SU-DHL-6 (cell line): ENCODE measurements at regions not wholly inside any gene's neighbourhood (a gene's known extent, or its start where the extent isn't known, plus 50 kb on each side); places are given as distances from the start of the nearest gene placed in this dataset.
A peak's percentile ranks its signal among the peaks of the same experiment; 100 is the strongest.

ENCODE experiments used
- H2AFZ ChIP-seq: fragments of 200-600 bp; sonication (generic); 2 replicates; pipeline ENCODE4 v1.6.1; 2014; ENCODE audit warnings: low read depth, mild to moderate bottlenecking, moderate library complexity, mixed read lengths, antibody characterized with exemption, low read length; ENCODE audit not compliant: severe bottlenecking
- H3F3A ChIP-seq: fragments of 200-600 bp; shearing (Covaris generic); 2 replicates; pipeline ENCODE4 v1.6.0; 2016; ENCODE audit warnings: antibody characterized with exemption, mild to moderate bottlenecking; ENCODE audit not compliant: insufficient read depth
- H3K27ac ChIP-seq: fragments of 200-600 bp; sonication (generic); 2 replicates; pipeline ENCODE4 v1.5.1; 2016; ENCODE audit warnings: low read depth, mild to moderate bottlenecking, low read length, moderate library complexity, mixed read lengths
- H3K27me3 ChIP-seq: fragments of 200-600 bp; sonication (generic), shearing (Covaris generic); 2 replicates; pipeline ENCODE4 v1.6.0; 2014; ENCODE audit warnings: mild to moderate bottlenecking, low read length
- H3K36me3 ChIP-seq: fragments of 200-600 bp; sonication (generic); 2 replicates; pipeline ENCODE4 v1.6.1; 2014; ENCODE audit warnings: mild to moderate bottlenecking, low read length, mixed read lengths
- H3K4me2 ChIP-seq: fragments of 300-600, 200-600 bp; shearing (Covaris generic), sonication (generic); 2 replicates; pipeline ENCODE4 v1.6.0; 2014; ENCODE audit warnings: low read length, low read depth, mild to moderate bottlenecking; ENCODE audit not compliant: poor library complexity, severe bottlenecking
- H3K4me3 ChIP-seq: fragments of 200-600 bp; sonication (generic); 2 replicates; pipeline ENCODE4 v1.5.1; 2014; ENCODE audit warnings: antibody characterized with exemption, low read length, mild to moderate bottlenecking, mixed read lengths; ENCODE audit not compliant: insufficient read depth, poor library complexity, severe bottlenecking
- H3K79me2 ChIP-seq: fragments of 200-600 bp; sonication (generic); 2 replicates; pipeline ENCODE4 v1.6.1; 2014; ENCODE audit warnings: mild to moderate bottlenecking, low read length, moderate library complexity; ENCODE audit not compliant: insufficient read depth
- H3K9ac ChIP-seq: fragments of 200-600 bp; sonication (generic); 2 replicates; pipeline ENCODE4 v1.7.0; 2014; ENCODE audit warnings: mild to moderate bottlenecking, low read length
- H3K9me2 ChIP-seq: fragments of 200-600 bp; sonication (generic); replicated peaks from 2 replicates; pipeline ENCODE4 v1.6.1; 2014; ENCODE audit warnings: low read length; ENCODE audit not compliant: insufficient read depth
- H3K9me3 ChIP-seq: fragments of 200-600 bp; sonication (generic); 2 replicates; pipeline ENCODE4 v1.6.1; 2014; ENCODE audit warnings: low read length, mixed read lengths; ENCODE audit not compliant: insufficient read depth
- H4K20me1 ChIP-seq: fragments of 200-600 bp; sonication (generic); 2 replicates; pipeline ENCODE4 v1.6.1; 2014; ENCODE audit warnings: low read depth, mild to moderate bottlenecking, antibody characterized with exemption, low read length, moderate library complexity, mixed read lengths
- CTCF ChIP-seq: fragments of 200-600 bp; sonication (generic); IDR thresholded peaks from one replicate; pipeline ENCODE4 v1.5.1; 2017; ENCODE audit warnings: antibody characterized with exemption, mild to moderate bottlenecking, low read length, moderate library complexity; ENCODE audit not compliant: insufficient read depth, poor library complexity, severe bottlenecking
- EZH2phosphoT487 ChIP-seq: fragments of 200-600 bp; sonication (generic), shearing (Covaris generic); conservative IDR thresholded peaks from 2 replicates; pipeline ENCODE4 v1.6.1; 2018; ENCODE audit warnings: mild to moderate bottlenecking, antibody characterized with exemption, low read length, moderate library complexity, mixed read lengths

GRCh38 chr2:41779888-41780287 is 267.9 kb upstream of the PKDCC start:
- H4K20me1 ChIP-seq: no peaks in the 10 kb centered on the region
- H3K4me2 ChIP-seq: no peak overlapping the region
- H2AFZ ChIP-seq: no peak overlapping the region
- no peaks in the 10 kb centered on the region for H3K9me3 ChIP-seq
- no peaks in the 10 kb centered on the region for H3F3A ChIP-seq
- no peak overlapping the region for H3K27ac ChIP-seq
- no peak overlapping the region for H3K9ac ChIP-seq
- H3K9me2 ChIP-seq: no peaks in the 10 kb centered on the region
- no peak overlapping the region for H3K4me3 ChIP-seq
- no peaks in the 10 kb centered on the region for H3K79me2 ChIP-seq
- H3K27me3 ChIP-seq: no peaks in the 10 kb centered on the region
- no peaks in the 10 kb centered on the region for H3K36me3 ChIP-seq
- TF ChIP-seq EZH2phosphoT487 (no peak), CTCF (no peak)

GRCh38 chr2:41782306-41783158 is 265.3 kb upstream of the PKDCC start:
- H3K79me2 ChIP-seq: no peaks in the 10 kb centered on the region
- H3K36me3 ChIP-seq: no peaks in the 10 kb centered on the region
- TF ChIP-seq CTCF (peak; percentile 83), EZH2phosphoT487 (no peak)
- no peaks in the 10 kb centered on the region for H3K27me3 ChIP-seq
- H4K20me1 ChIP-seq: no peaks in the 10 kb centered on the region
- no peak overlapping the region for H3K27ac ChIP-seq
- no peak overlapping the region for H3K4me2 ChIP-seq
- H3K9me2 ChIP-seq: no peaks in the 10 kb centered on the region
- no peaks in the 10 kb centered on the region for H3F3A ChIP-seq
- H3K9me3 ChIP-seq: no peaks in the 10 kb centered on the region
- no peak overlapping the region for H3K9ac ChIP-seq
- no peak overlapping the region for H3K4me3 ChIP-seq
- no peak overlapping the region for H2AFZ ChIP-seq

- H3K4me2 ChIP-seq: no peak overlapping the region
- H3K9ac ChIP-seq: no peak overlapping the region
- no peaks in the 10 kb centered on the region for H3F3A ChIP-seq
- no peaks in the 10 kb centered on the region for H3K79me2 ChIP-seq
- no peaks in the 10 kb centered on the region for H3K36me3 ChIP-seq
- H3K4me3 ChIP-seq: no peak overlapping the region
- no peaks in the 10 kb centered on the region for H4K20me1 ChIP-seq
- TF ChIP-seq EZH2phosphoT487: no peak
- no peaks in the 10 kb centered on the region for H3K9me2 ChIP-seq
- H2AFZ ChIP-seq: no peak overlapping the region
- no peak overlapping the region for H3K27ac ChIP-seq
- no peaks in the 10 kb centered on the region for H3K9me3 ChIP-seq
- no peaks in the 10 kb centered on the region for H3K27me3 ChIP-seq
Measured at GRCh38 chr2:41784496-41784895, 263.3 kb upstream of the PKDCC start.

GRCh38 chr2:41785251-41786022 is 262.4 kb upstream of the PKDCC start:
- Histone ChIP-seq H4K20me1 (no peaks in the 10 kb centered on the region), H3K9me3 (no peaks in the 10 kb centered on the region), H3K4me3 (no peak overlapping the region), H3K4me2 (no peak overlapping the region), H3K27ac (no peak overlapping the region), H3K9ac (no peak overlapping the region), H3K27me3 (no peaks in the 10 kb centered on the region), H3K9me2 (no peaks in the 10 kb centered on the region), H3K79me2 (no peaks in the 10 kb centered on the region), H3F3A (no peaks in the 10 kb centered on the region), H2AFZ (no peak overlapping the region), H3K36me3 (no peaks in the 10 kb centered on the region)
- TF ChIP-seq EZH2phosphoT487: no peak
- no peak for TF ChIP-seq CTCF
